ENCODE measurements at regions not wholly inside any gene's neighbourhood (a gene's known extent, or its start where the extent isn't known, plus 50 kb on each side); places are given as distances from the start of the nearest gene placed in this dataset.

GRCh38 chrX:34848281-34848680 lies 94.3 kb upstream of the FAM47B start (continued):
- TF ChIP-seq, protein P1, sequence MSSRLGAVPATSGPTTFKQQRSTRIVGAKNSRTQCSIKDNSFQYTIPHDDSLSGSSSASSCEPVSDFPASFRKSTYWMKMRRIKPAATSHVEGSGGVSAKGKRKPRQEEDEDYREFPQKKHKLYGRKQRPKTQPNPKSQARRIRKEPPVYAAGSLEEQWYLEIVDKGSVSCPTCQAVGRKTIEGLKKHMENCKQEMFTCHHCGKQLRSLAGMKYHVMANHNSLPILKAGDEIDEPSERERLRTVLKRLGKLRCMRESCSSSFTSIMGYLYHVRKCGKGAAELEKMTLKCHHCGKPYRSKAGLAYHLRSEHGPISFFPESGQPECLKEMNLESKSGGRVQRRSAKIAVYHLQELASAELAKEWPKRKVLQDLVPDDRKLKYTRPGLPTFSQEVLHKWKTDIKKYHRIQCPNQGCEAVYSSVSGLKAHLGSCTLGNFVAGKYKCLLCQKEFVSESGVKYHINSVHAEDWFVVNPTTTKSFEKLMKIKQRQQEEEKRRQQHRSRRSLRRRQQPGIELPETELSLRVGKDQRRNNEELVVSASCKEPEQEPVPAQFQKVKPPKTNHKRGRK (CRISPR knock-in tag; IDR thresholded peaks at IDR 0.05): no peak
- TF ChIP-seq NCOA5 (CRISPR knock-in tag; IDR thresholded peaks at IDR 0.05) (no peak), RXRB (CRISPR knock-in tag; IDR thresholded peaks at IDR 0.05; ENCODE audit: borderline replicate concordance) (no peak), HOXD1 (CRISPR knock-in tag; IDR thresholded peaks at IDR 0.05) (no peak), ZNF574 (CRISPR knock-in tag; IDR thresholded peaks at IDR 0.05) (no peak), ZBTB4 (CRISPR knock-in tag; IDR thresholded peaks at IDR 0.05; ENCODE audit: borderline replicate concordance) (no peak), PHF8 (CRISPR knock-in tag; IDR thresholded peaks at IDR 0.05) (no peak), FOXK1 (CRISPR knock-in tag; IDR thresholded peaks at IDR 0.05; ENCODE audit: borderline replicate concordance, low read depth) (no peak), RCOR2 (CRISPR knock-in tag; IDR thresholded peaks at IDR 0.05) (no peak), RFX1 (IDR thresholded peaks at IDR 0.05) (no peak), ZFY (CRISPR knock-in tag; IDR thresholded peaks at IDR 0.05) (no peak)

Data from HepG2 (cell line).